ENCODE measurements at regions not wholly inside any gene's neighbourhood (a gene's known extent, or its start where the extent isn't known, plus 50 kb on each side); places are given as distances from the start of the nearest gene placed in this dataset.

- H3K9me3 ChIP-seq (ENCODE audit: low read depth): no peaks in the 10 kb centered on the region
- no peak for DNase-seq (ENCODE audit: low spot score)
- no peaks in the 10 kb centered on the region for H3K9me2 ChIP-seq (replicated peaks; ENCODE audit: insufficient read depth)
- no peaks in the 10 kb centered on the region for H3K36me3 ChIP-seq (replicated peaks; ENCODE audit: insufficient read depth, low read depth)
- no peak overlapping the region for H3K4me2 ChIP-seq
- WGBS (ENCODE audit: low lambda C conversion rate, missing lambda C conversion rate): 100% methylated on average over 1 of the region's 2 CpGs
- TF ChIP-seq EZH2phosphoT487 (IDR thresholded peaks at IDR 0.05; ENCODE audit: low read depth, severe bottlenecking, unreplicated experiment) (no peak), EZH2 (IDR thresholded peaks at IDR 0.05; ENCODE audit: borderline replicate concordance) (no peak)
- TF ChIP-seq, protein P1, sequence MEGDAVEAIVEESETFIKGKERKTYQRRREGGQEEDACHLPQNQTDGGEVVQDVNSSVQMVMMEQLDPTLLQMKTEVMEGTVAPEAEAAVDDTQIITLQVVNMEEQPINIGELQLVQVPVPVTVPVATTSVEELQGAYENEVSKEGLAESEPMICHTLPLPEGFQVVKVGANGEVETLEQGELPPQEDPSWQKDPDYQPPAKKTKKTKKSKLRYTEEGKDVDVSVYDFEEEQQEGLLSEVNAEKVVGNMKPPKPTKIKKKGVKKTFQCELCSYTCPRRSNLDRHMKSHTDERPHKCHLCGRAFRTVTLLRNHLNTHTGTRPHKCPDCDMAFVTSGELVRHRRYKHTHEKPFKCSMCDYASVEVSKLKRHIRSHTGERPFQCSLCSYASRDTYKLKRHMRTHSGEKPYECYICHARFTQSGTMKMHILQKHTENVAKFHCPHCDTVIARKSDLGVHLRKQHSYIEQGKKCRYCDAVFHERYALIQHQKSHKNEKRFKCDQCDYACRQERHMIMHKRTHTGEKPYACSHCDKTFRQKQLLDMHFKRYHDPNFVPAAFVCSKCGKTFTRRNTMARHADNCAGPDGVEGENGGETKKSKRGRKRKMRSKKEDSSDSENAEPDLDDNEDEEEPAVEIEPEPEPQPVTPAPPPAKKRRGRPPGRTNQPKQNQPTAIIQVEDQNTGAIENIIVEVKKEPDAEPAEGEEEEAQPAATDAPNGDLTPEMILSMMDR (IDR thresholded peaks at IDR 0.05; ENCODE audit: poor library complexity): no peak
- no peaks in the 10 kb centered on the region for H3K4me1 ChIP-seq (ENCODE audit: insufficient read depth)
- no peak overlapping the region for H3K4me3 ChIP-seq
- no peak overlapping the region for H2AFZ ChIP-seq
- no peaks in the 10 kb centered on the region for H3K27me3 ChIP-seq
- no peak overlapping the region for H3K27ac ChIP-seq
- H3K79me2 ChIP-seq: no peaks in the 10 kb centered on the region
- no peaks in the 10 kb centered on the region for H4K20me1 ChIP-seq (ENCODE audit: insufficient read depth, poor library complexity, severe bottlenecking)
Measured at GRCh38 chr2:67917332-67918054, 145.3 kb downstream of the C1D start.

DNA sequence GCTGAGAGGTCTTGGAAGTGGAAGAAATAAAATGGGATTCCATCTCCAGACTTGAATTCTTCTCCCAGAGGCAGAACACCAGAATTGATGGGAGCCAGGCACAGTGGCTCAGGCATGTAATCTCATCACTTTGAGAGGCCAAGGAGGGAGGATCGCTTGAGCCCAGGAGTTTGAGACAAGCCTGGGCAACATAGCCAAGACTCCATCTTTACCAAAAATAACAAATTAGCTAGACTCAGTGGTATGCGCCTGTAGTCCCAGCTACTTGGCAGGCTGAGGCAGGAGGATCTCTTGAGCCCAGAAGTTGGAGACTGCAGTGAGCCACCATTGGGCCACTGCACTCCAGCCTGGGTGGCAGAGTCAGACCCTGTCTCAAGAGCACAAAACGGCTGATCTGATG is 144.3 kb downstream of the C1D start:
- H3K9me2 ChIP-seq (replicated peaks; ENCODE audit: insufficient read depth): no peaks in the 10 kb centered on the region
- H3K4me1 ChIP-seq (ENCODE audit: insufficient read depth): no peaks in the 10 kb centered on the region
- no peak for DNase-seq (ENCODE audit: low spot score)
- no peak overlapping the region for H3K4me2 ChIP-seq
- no peaks in the 10 kb centered on the region for H4K20me1 ChIP-seq (ENCODE audit: insufficient read depth, poor library complexity, severe bottlenecking)
- no peak overlapping the region for H2AFZ ChIP-seq
- no peak overlapping the region for H3K27ac ChIP-seq
- H3K4me3 ChIP-seq: no peak overlapping the region
- no peaks in the 10 kb centered on the region for H3K27me3 ChIP-seq
- H3K79me2 ChIP-seq: no peaks in the 10 kb centered on the region
- no peaks in the 10 kb centered on the region for H3K36me3 ChIP-seq (replicated peaks; ENCODE audit: insufficient read depth, low read depth)
- H3K9me3 ChIP-seq (ENCODE audit: low read depth): no peaks in the 10 kb centered on the region
- TF ChIP-seq, protein P1 (IDR thresholded peaks at IDR 0.05; ENCODE audit: poor library complexity): no peak
- TF ChIP-seq EZH2phosphoT487 (IDR thresholded peaks at IDR 0.05; ENCODE audit: low read depth, severe bottlenecking, unreplicated experiment): no peak
- no peak for TF ChIP-seq EZH2 (IDR thresholded peaks at IDR 0.05; ENCODE audit: borderline replicate concordance)
- WGBS (ENCODE audit: low lambda C conversion rate, missing lambda C conversion rate): 97% methylated on average over 3 of the region's 3 CpGs

DNA sequence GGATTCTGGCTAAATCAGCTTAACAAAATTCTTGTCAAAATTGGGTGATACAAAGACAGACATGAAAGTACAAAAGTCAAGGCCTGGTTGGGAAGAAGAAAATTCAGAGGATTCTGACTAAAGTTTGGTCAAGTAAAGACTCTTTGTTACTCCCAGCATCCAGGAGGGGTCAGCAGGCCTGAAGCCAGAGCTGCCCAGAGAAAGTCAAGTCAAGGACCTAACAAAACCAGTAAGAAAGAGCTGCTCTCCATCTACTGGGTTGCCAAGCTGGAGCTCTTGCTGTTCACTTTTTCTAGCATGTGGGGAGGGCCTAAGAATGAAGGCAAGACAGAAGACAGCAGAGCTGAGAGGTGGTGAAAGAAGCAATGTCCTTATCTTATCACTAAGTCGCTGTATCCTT is 143.3 kb downstream of the C1D start:
- DNase-seq (ENCODE audit: low spot score): no peak
- no peaks in the 10 kb centered on the region for H3K9me3 ChIP-seq (ENCODE audit: low read depth)
- no peak overlapping the region for H2AFZ ChIP-seq
- no peaks in the 10 kb centered on the region for H3K79me2 ChIP-seq
- H3K27me3 ChIP-seq: no peaks in the 10 kb centered on the region
- 22% methylated on average over 1 of the region's 1 CpG for WGBS (ENCODE audit: low lambda C conversion rate, missing lambda C conversion rate)
- no peaks in the 10 kb centered on the region for H3K9me2 ChIP-seq (replicated peaks; ENCODE audit: insufficient read depth)
- no peak overlapping the region for H3K27ac ChIP-seq
- no peaks in the 10 kb centered on the region for H4K20me1 ChIP-seq (ENCODE audit: insufficient read depth, poor library complexity, severe bottlenecking)
- no peak for TF ChIP-seq EZH2 (IDR thresholded peaks at IDR 0.05; ENCODE audit: borderline replicate concordance)
- no peak for TF ChIP-seq EZH2phosphoT487 (IDR thresholded peaks at IDR 0.05; ENCODE audit: low read depth, severe bottlenecking, unreplicated experiment)
- TF ChIP-seq, protein P1 (IDR thresholded peaks at IDR 0.05; ENCODE audit: poor library complexity): no peak
- no peak overlapping the region for H3K4me3 ChIP-seq
- no peaks in the 10 kb centered on the region for H3K4me1 ChIP-seq (ENCODE audit: insufficient read depth)
- H3K36me3 ChIP-seq (replicated peaks; ENCODE audit: insufficient read depth, low read depth): no peaks in the 10 kb centered on the region
- H3K4me2 ChIP-seq: no peak overlapping the region

Data from hepatocyte (in vitro differentiated cells).